H9 (cell line): ENCODE measurements at regions not wholly inside any gene's neighbourhood (a gene's known extent, or its start where the extent isn't known, plus 50 kb on each side); places are given as distances from the start of the nearest gene placed in this dataset.

Source experiments
- DNase-seq: peaks from one replicate; pipeline ENCODE4 v3.0.0-alpha.2; 2017
- H2AFZ ChIP-seq: one replicate; pipeline ENCODE4 v1.6.1; 2013; ENCODE audit warnings: mild to moderate bottlenecking, low read length, control low read depth, moderate library complexity
- H2AK5ac ChIP-seq: 2 replicates; pipeline ENCODE4 v1.6.1; 2013; ENCODE audit warnings: low read length, control low read depth, mixed read lengths; ENCODE audit not compliant: insufficient read length
- H2BK120ac ChIP-seq: one replicate; pipeline ENCODE4 v1.6.1; 2013; ENCODE audit warnings: low read depth, mild to moderate bottlenecking, low read length, control low read depth, inconsistent platforms; ENCODE audit not compliant: poor library complexity, severe bottlenecking
- H2BK12ac ChIP-seq: 2 replicates; pipeline ENCODE4 v1.6.1; 2013; ENCODE audit warnings: low read length, control low read depth, mixed read lengths, low read depth; ENCODE audit not compliant: insufficient read length
- H2BK15ac ChIP-seq: 2 replicates; pipeline ENCODE4 v1.6.1; 2013; ENCODE audit warnings: low read depth, low read length, control low read depth
- H2BK20ac ChIP-seq: one replicate; pipeline ENCODE4 v1.6.1; 2013; ENCODE audit warnings: low read depth, mild to moderate bottlenecking, low read length, control low read depth, inconsistent platforms; ENCODE audit not compliant: poor library complexity, severe bottlenecking
- H2BK5ac ChIP-seq: 2 replicates; pipeline ENCODE4 v1.6.1; 2013; ENCODE audit warnings: low read length, control low read depth, mixed read lengths; ENCODE audit not compliant: insufficient read length
- H3K14ac ChIP-seq: 2 replicates; pipeline ENCODE4 v1.6.1; 2013; ENCODE audit warnings: low read length, control low read depth; ENCODE audit not compliant: insufficient read depth
- H3K18ac ChIP-seq: 2 replicates; pipeline ENCODE4 v1.6.1; 2013; ENCODE audit warnings: low read depth, mild to moderate bottlenecking, mixed read lengths, low read length, control low read depth; ENCODE audit not compliant: insufficient read length
- H3K23ac ChIP-seq: 2 replicates; pipeline ENCODE4 v1.6.1; 2013; ENCODE audit warnings: low read length, control low read depth, mixed read lengths, low read depth; ENCODE audit not compliant: insufficient read length
- H3K23me2 ChIP-seq: 2 replicates; pipeline ENCODE4 v1.6.1; 2013; ENCODE audit warnings: low read depth, mild to moderate bottlenecking, mixed read lengths, low read length, control low read depth; ENCODE audit not compliant: insufficient read length, poor library complexity, severe bottlenecking
- H3K27ac ChIP-seq: 2 replicates; pipeline ENCODE4 v1.5.1; 2013; ENCODE audit warnings: low read length, control low read depth, mixed read lengths, low read depth; ENCODE audit not compliant: insufficient read length
- H3K27me3 ChIP-seq: 2 replicates; pipeline ENCODE4 v1.6.1; 2013; ENCODE audit warnings: low read length, control low read depth, inconsistent platforms; ENCODE audit not compliant: insufficient read depth
- H3K4ac ChIP-seq: 2 replicates; pipeline ENCODE4 v1.6.1; 2013; ENCODE audit warnings: low read depth, mild to moderate bottlenecking, control low read depth, inconsistent platforms, low read length, moderate library complexity
- H3K4me1 ChIP-seq: 2 replicates; pipeline ENCODE4 v1.6.1; 2013; ENCODE audit warnings: low read length, control low read depth, inconsistent platforms; ENCODE audit not compliant: insufficient read depth
- H3K4me2 ChIP-seq: 2 replicates; pipeline ENCODE4 v1.6.1; 2013; ENCODE audit warnings: low read length, control low read depth, mixed read lengths; ENCODE audit not compliant: insufficient read length, insufficient read depth
- H3K56ac ChIP-seq: 2 replicates; pipeline ENCODE4 v1.6.1; 2013; ENCODE audit warnings: low read depth, mild to moderate bottlenecking, mixed read lengths, low read length, control low read depth; ENCODE audit not compliant: insufficient read length
- H3K79me1 ChIP-seq: 2 replicates; pipeline ENCODE4 v1.6.1; 2013; ENCODE audit warnings: low read depth, mild to moderate bottlenecking, moderate library complexity, low read length, control low read depth, inconsistent platforms; ENCODE audit not compliant: insufficient read depth, poor library complexity, severe bottlenecking
- H3K79me2 ChIP-seq: 2 replicates; pipeline ENCODE4 v1.6.1; 2013; ENCODE audit warnings: low read length, control low read depth, inconsistent platforms; ENCODE audit not compliant: insufficient read depth
- H3K9ac ChIP-seq: 2 replicates; pipeline ENCODE4 v1.6.1; 2013; ENCODE audit warnings: low read length, control low read depth, mixed read lengths; ENCODE audit not compliant: insufficient read length; ENCODE audit errors: extremely low read depth
- H3K9me3 ChIP-seq: one replicate; pipeline ENCODE4 v1.6.1; 2013; ENCODE audit warnings: low read depth, low read length, inconsistent platforms; ENCODE audit not compliant: control insufficient read depth
- H3T11ph ChIP-seq: one replicate; pipeline ENCODE4 v1.6.1; 2013; ENCODE audit warnings: mild to moderate bottlenecking, low read length, control low read depth, inconsistent platforms
- H4K20me1 ChIP-seq: one replicate; pipeline ENCODE4 v1.6.1; 2013; ENCODE audit not compliant: control insufficient read depth, insufficient read length, insufficient read depth
- H4K5ac ChIP-seq: 2 replicates; pipeline ENCODE4 v1.6.1; 2013; ENCODE audit warnings: low read depth, mild to moderate bottlenecking, mixed read lengths, low read length, control low read depth; ENCODE audit not compliant: insufficient read length
- H4K8ac ChIP-seq: replicated peaks from 2 replicates; pipeline ENCODE4 v1.6.1; 2013; ENCODE audit warnings: low read length, control low read depth, mixed read lengths, low read depth; ENCODE audit not compliant: insufficient read length
- H4K91ac ChIP-seq: 2 replicates; pipeline ENCODE4 v1.6.1; 2013; ENCODE audit warnings: low read depth, mild to moderate bottlenecking, moderate library complexity, mixed read lengths, low read length, control low read depth; ENCODE audit not compliant: insufficient read length
- H3K27ac Mint-ChIP-seq, 3 experiments: 2 replicates in 2 of 3; 3 replicates in 1 of 3; pipeline ENCODE4 v1.8.0; 2020 to 2021; ENCODE audit warnings: mixed read lengths in 3 of 3, mild to moderate bottlenecking in 1 of 3, moderate library complexity in 1 of 3
- H3K27me3 Mint-ChIP-seq: 2 replicates; pipeline ENCODE4 v1.8.0; 2021; ENCODE audit warnings: low read depth, mild to moderate bottlenecking, moderate library complexity, mixed read lengths
- H3K36me3 Mint-ChIP-seq, 3 experiments: 2 replicates in 2 of 3; 3 replicates in 1 of 3; pipeline ENCODE4 v1.8.0; 2020 to 2021; ENCODE audit warnings: low read depth in 3 of 3, mixed read lengths in 3 of 3; ENCODE audit not compliant: insufficient read depth in 1 of 3
- H3K4me1 Mint-ChIP-seq, 2 experiments: 2 replicates each; pipeline ENCODE4 v1.8.0; 2020; ENCODE audit warnings: mixed read lengths in 2 of 2
- H3K4me3 Mint-ChIP-seq, 2 experiments: 2 replicates in 1 of 2; 3 replicates in 1 of 2; pipeline ENCODE4 v1.8.0; 2020 to 2021; ENCODE audit warnings: mild to moderate bottlenecking in 2 of 2, mixed read lengths in 2 of 2, moderate library complexity in 1 of 2
- H3K9me3 Mint-ChIP-seq, 2 experiments: 2 replicates in 1 of 2; 3 replicates in 1 of 2; pipeline ENCODE4 v1.8.0; 2020; ENCODE audit warnings: mild to moderate bottlenecking in 2 of 2, mixed read lengths in 2 of 2, moderate library complexity in 1 of 2
- CTCF ChIP-seq: fragments of 200-600 bp; sonication (generic); conservative IDR thresholded peaks from 3 replicates; pipeline ENCODE4 v1.8.0; 2021; ENCODE audit warnings: antibody characterized with exemption, mild to moderate bottlenecking
- WGBS: extraction: QIAGEN DNeasy Blood & Tissue Kit; methylation state at CpG from one replicate; pipeline ENCODE4 v1.1.7; 2013; ENCODE audit warnings: missing lambda C conversion rate, low lambda C conversion rate, mixed read lengths; ENCODE audit not compliant: insufficient read length; ENCODE audit errors: extremely low coverage; 5-methylcytosine and 5-hydroxymethylcytosine counted together

GRCh38 chr7:66542049-66542448 lies 86.6 kb upstream of the KCTD7 start:
- Histone ChIP-seq H4K8ac (no peak overlapping the region), H3T11ph (no peak overlapping the region), H3K27me3 (no peaks in the 10 kb centered on the region), H3K9ac (no peak overlapping the region), H3K9me3 (no peaks in the 10 kb centered on the region), H2BK20ac (no peak overlapping the region), H2BK15ac (no peak overlapping the region), H2BK12ac (no peak overlapping the region), H3K79me2 (no peaks in the 10 kb centered on the region), H3K4me2 (no peak overlapping the region), H3K23ac (no peak overlapping the region), H2AFZ (no peak overlapping the region), H3K18ac (no peak overlapping the region), H4K91ac (no peak overlapping the region), H3K14ac (no peak overlapping the region), H3K56ac (no peak overlapping the region), H3K4ac (no peak overlapping the region), H3K23me2 (no peaks in the 10 kb centered on the region), H3K4me1 (no peaks in the 10 kb centered on the region; the same call in 1 of the 2 replicates), H2AK5ac (no peak overlapping the region), H4K5ac (no peak overlapping the region), H3K27ac (no peak overlapping the region), H2BK120ac (no peak overlapping the region), H2BK5ac (no peak overlapping the region), H4K20me1 (no peaks in the 10 kb centered on the region), H3K79me1 (no peaks in the 10 kb centered on the region)
- peaks cover 13 to 16% of the 10 kb centered on the region in 2 experiments for H3K4me1 Mint-ChIP-seq
- no peak overlapping the region for H3K27ac Mint-ChIP-seq
- no peak for TF ChIP-seq CTCF
- H3K9me3 Mint-ChIP-seq = no peaks in the 10 kb centered on the region
- H3K36me3 Mint-ChIP-seq = peaks cover 4 to 25% (median 6%) of the 10 kb centered on the region in 3 experiments; a peak in 6 of 7 replicates
- no peaks in the 10 kb centered on the region for H3K27me3 Mint-ChIP-seq
- whole genome bisulfite sequencing = no CpG with 5 or more reads among the region's 5 CpGs
- DNase-seq = no peak
- H3K4me3 Mint-ChIP-seq = no peak overlapping the region
